ENCODE measurements at regions not wholly inside any gene's neighbourhood (a gene's known extent, or its start where the extent isn't known, plus 50 kb on each side); places are given as distances from the start of the nearest gene placed in this dataset.

- no peak for DNase-seq (ENCODE audit: low read depth, low spot score)
Measured at GRCh38 chr6:23414922-23415321, 711.1 kb upstream of the NRSN1 start.

GRCh38 chr6:23415819-23416427 lies 710.1 kb upstream of the NRSN1 start:
- no peak for DNase-seq (ENCODE audit: low read depth, low spot score)

- no peak for DNase-seq (ENCODE audit: low read depth, low spot score)
Measured at GRCh38 chr6:23417133-23417532, 708.9 kb upstream of the NRSN1 start.

- DNase-seq (ENCODE audit: low read depth, low spot score) = no peak
Measured at GRCh38 chr6:23418095-23418494, 707.9 kb upstream of the NRSN1 start.

GRCh38 chr6:23419046-23419445 lies 707.0 kb upstream of the NRSN1 start:
- no peak for DNase-seq (ENCODE audit: low read depth, low spot score)

GRCh38 chr6:23420659-23421350 lies 705.2 kb upstream of the NRSN1 start:
- DNase-seq (ENCODE audit: low read depth, low spot score) = no peak

- no peak for DNase-seq (ENCODE audit: low read depth, low spot score)
Measured at GRCh38 chr6:23424584-23424983, 701.4 kb upstream of the NRSN1 start.

GRCh38 chr6:23435126-23435525 lies 690.9 kb upstream of the NRSN1 start:
- no peak for DNase-seq (ENCODE audit: low read depth, low spot score)

GRCh38 chr6:23435798-23436197 lies 690.2 kb upstream of the NRSN1 start:
- no peak for DNase-seq (ENCODE audit: low read depth, low spot score)

GRCh38 chr6:23441808-23442461 lies 684.1 kb upstream of the NRSN1 start:
- DNase-seq (ENCODE audit: low read depth, low spot score) = no peak

- DNase-seq (ENCODE audit: low read depth, low spot score) = no peak
Measured at GRCh38 chr6:23445157-23445710, 680.8 kb upstream of the NRSN1 start.

- DNase-seq (ENCODE audit: low read depth, low spot score) = peak; percentile 1
Measured at GRCh38 chr6:23446469-23446967, 679.5 kb upstream of the NRSN1 start.

GRCh38 chr6:23447731-23448130 lies 678.3 kb upstream of the NRSN1 start:
- DNase-seq (ENCODE audit: low read depth, low spot score) = no peak

GRCh38 chr6:23448281-23448680 lies 677.7 kb upstream of the NRSN1 start:
- no peak for DNase-seq (ENCODE audit: low read depth, low spot score)

GRCh38 chr6:23454080-23454976 lies 671.7 kb upstream of the NRSN1 start:
- DNase-seq (ENCODE audit: low read depth, low spot score) = no peak

GRCh38 chr6:23455754-23456153 lies 670.3 kb upstream of the NRSN1 start:
- no peak for DNase-seq (ENCODE audit: low read depth, low spot score)

GRCh38 chr6:23456396-23456795 lies 669.6 kb upstream of the NRSN1 start:
- no peak for DNase-seq (ENCODE audit: low read depth, low spot score)

- DNase-seq (ENCODE audit: low read depth, low spot score) = no peak
Measured at GRCh38 chr6:23457321-23457720, 668.7 kb upstream of the NRSN1 start.

- no peak for DNase-seq (ENCODE audit: low read depth, low spot score)
Measured at GRCh38 chr6:23465912-23466311, 660.1 kb upstream of the NRSN1 start.

- DNase-seq (ENCODE audit: low read depth, low spot score) = no peak
Measured at GRCh38 chr6:23477586-23477985, 648.4 kb upstream of the NRSN1 start.

- no peak for DNase-seq (ENCODE audit: low read depth, low spot score)
Measured at GRCh38 chr6:23478312-23478711, 647.7 kb upstream of the NRSN1 start.
